MM.1S (cell line): ENCODE measurements at regions not wholly inside any gene's neighbourhood (a gene's known extent, or its start where the extent isn't known, plus 50 kb on each side); places are given as distances from the start of the nearest gene placed in this dataset.
"Not testable (repeated sequence)": the region's sequence is repeated elsewhere in the genome, so short reads cannot be mapped to it uniquely, and the experiment has no call there.

Source experiments
- DNase-seq: peaks from one replicate; pipeline ENCODE4 v3.0.0-alpha.2; 2015
- H2AFZ ChIP-seq: fragments of 300-600 bp; sonication (generic); 2 replicates; pipeline ENCODE4 v1.6.0; 2016; ENCODE audit warnings: antibody characterized with exemption, low read length
- H3F3A ChIP-seq: fragments of 300-600 bp; sonication (generic); 2 replicates; pipeline ENCODE4 v1.6.1; 2016; ENCODE audit warnings: mild to moderate bottlenecking, antibody characterized with exemption, low read length, moderate library complexity, mixed read lengths; ENCODE audit not compliant: insufficient read depth
- H3K27ac ChIP-seq: fragments of 300-600 bp; sonication (generic); 2 replicates; pipeline ENCODE4 v1.5.1; 2016; ENCODE audit warnings: mild to moderate bottlenecking, low read length
- H3K27me3 ChIP-seq: fragments of 300-600 bp; sonication (generic); replicated peaks from 2 replicates; pipeline ENCODE4 v1.6.0; 2016; ENCODE audit warnings: low read length; ENCODE audit not compliant: insufficient read depth
- H3K36me3 ChIP-seq: fragments of 300-600 bp; sonication (generic); replicated peaks from 2 replicates; pipeline ENCODE4 v1.6.1; 2016; ENCODE audit warnings: mild to moderate bottlenecking, low read length, mixed read lengths; ENCODE audit not compliant: insufficient read depth
- H3K4me1 ChIP-seq: fragments of 300-600 bp; sonication (generic); 2 replicates; pipeline ENCODE4 v1.6.1; 2016; ENCODE audit warnings: low read length, mixed read lengths
- H3K4me2 ChIP-seq: fragments of 300-600 bp; sonication (generic); 2 replicates; pipeline ENCODE4 v1.6.0; 2016; ENCODE audit warnings: low read depth, low read length
- H3K4me3 ChIP-seq: fragments of 300-600 bp; sonication (generic); 2 replicates; pipeline ENCODE4 v1.5.1; 2016; ENCODE audit warnings: low read length, mixed read lengths
- H3K79me2 ChIP-seq: fragments of 300-600 bp; sonication (generic); 2 replicates; pipeline ENCODE4 v1.6.1; 2016; ENCODE audit warnings: mixed run types, low read length, mixed read lengths
- H3K9ac ChIP-seq: fragments of 300-600 bp; sonication (generic); 2 replicates; pipeline ENCODE4 v1.6.1; 2016; ENCODE audit warnings: low read length, mixed read lengths
- H3K9me2 ChIP-seq: fragments of 300-600 bp; sonication (generic); replicated peaks from 2 replicates; pipeline ENCODE4 v1.6.1; 2016; ENCODE audit warnings: mild to moderate bottlenecking, low read length, mixed read lengths; ENCODE audit not compliant: insufficient read depth
- H3K9me3 ChIP-seq: fragments of 300-600 bp; sonication (generic); replicated peaks from 2 replicates; pipeline ENCODE4 v1.6.1; 2016; ENCODE audit warnings: mild to moderate bottlenecking, low read length, mixed read lengths; ENCODE audit not compliant: insufficient read depth
- H4K20me1 ChIP-seq: fragments of 300-600 bp; sonication (generic); 2 replicates; pipeline ENCODE4 v1.6.1; 2016; ENCODE audit warnings: mild to moderate bottlenecking, low read length, moderate library complexity, mixed read lengths; ENCODE audit not compliant: insufficient read depth
- EZH2 ChIP-seq: fragments of 300-600 bp; sonication (generic); optimal IDR thresholded peaks from 2 replicates; pipeline ENCODE3; 2017; ENCODE audit warnings: low read depth, mild to moderate bottlenecking, antibody characterized with exemption, low read length, mixed read lengths
- EZH2phosphoT487 ChIP-seq: fragments of 300-600 bp; sonication (generic); IDR thresholded peaks from 2 replicates; pipeline ENCODE4 v1.6.1; 2018; ENCODE audit warnings: antibody characterized with exemption, low read length
- TF ChIP-seq, protein P1 (sequence below): fragments of 300-600 bp; sonication (generic); IDR thresholded peaks from 2 replicates; pipeline ENCODE4 v1.5.1; 2016; ENCODE audit warnings: antibody characterized with exemption, low read length, mixed read lengths

GRCh38 chr7:101679653-101680173 is 50.6 kb upstream of the MYL10 start:
- H3K79me2 ChIP-seq, H3F3A ChIP-seq, H3K4me2 ChIP-seq, H4K20me1 ChIP-seq, H3K27ac ChIP-seq, H3K9me2 ChIP-seq, H3K36me3 ChIP-seq, DNase-seq, H3K4me3 ChIP-seq, H3K27me3 ChIP-seq, H3K9me3 ChIP-seq, H3K9ac ChIP-seq, H2AFZ ChIP-seq, H3K4me1 ChIP-seq: not testable (repeated sequence)

DNA sequence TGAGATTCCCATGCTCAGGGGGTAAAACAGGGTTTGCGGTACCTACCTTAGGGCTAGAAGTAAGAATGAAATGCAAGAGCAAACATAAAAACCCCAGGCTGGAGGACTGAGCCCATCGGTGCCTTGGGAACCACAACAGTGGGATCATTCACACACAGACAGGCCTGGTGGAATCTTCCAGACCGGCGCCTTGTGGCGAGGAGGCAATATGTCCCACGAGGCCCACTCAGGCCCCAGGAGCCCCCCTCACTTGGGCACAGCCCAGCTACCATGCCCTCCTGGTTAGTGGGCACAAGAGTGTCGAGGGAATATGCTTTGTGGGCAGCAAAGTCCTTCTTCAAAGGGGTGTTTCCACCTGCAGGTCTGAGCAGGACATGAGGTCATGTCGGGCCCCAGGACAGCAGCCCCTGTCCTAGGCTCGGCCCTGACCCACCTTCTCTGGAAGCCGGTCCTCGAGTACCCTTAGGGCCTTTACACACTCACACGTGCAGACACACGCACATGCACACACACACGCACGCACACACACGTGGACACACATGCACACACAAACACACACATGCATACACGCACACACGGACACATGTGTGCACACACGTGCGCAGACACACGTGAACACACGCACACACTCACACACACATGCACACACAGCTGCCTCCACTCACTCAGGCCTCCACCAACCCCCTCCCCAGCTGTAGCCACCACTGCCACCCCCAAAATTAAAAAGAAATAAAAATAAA is 51.5 kb upstream of the MYL10 start:
- Histone ChIP-seq H3F3A (no peaks in the 10 kb centered on the region), H3K4me2 (no peak overlapping the region), H3K9ac (no peak overlapping the region), H2AFZ (no peak overlapping the region), H3K9me3 (no peaks in the 10 kb centered on the region), H3K4me3 (no peak overlapping the region), H3K36me3 (no peaks in the 10 kb centered on the region), H3K9me2 (no peaks in the 10 kb centered on the region), H4K20me1 (no peaks in the 10 kb centered on the region), H3K79me2 (no peaks in the 10 kb centered on the region), H3K4me1 (no peaks in the 10 kb centered on the region), H3K27ac (no peak overlapping the region), H3K27me3 (no peaks in the 10 kb centered on the region)
- TF ChIP-seq, protein P1, sequence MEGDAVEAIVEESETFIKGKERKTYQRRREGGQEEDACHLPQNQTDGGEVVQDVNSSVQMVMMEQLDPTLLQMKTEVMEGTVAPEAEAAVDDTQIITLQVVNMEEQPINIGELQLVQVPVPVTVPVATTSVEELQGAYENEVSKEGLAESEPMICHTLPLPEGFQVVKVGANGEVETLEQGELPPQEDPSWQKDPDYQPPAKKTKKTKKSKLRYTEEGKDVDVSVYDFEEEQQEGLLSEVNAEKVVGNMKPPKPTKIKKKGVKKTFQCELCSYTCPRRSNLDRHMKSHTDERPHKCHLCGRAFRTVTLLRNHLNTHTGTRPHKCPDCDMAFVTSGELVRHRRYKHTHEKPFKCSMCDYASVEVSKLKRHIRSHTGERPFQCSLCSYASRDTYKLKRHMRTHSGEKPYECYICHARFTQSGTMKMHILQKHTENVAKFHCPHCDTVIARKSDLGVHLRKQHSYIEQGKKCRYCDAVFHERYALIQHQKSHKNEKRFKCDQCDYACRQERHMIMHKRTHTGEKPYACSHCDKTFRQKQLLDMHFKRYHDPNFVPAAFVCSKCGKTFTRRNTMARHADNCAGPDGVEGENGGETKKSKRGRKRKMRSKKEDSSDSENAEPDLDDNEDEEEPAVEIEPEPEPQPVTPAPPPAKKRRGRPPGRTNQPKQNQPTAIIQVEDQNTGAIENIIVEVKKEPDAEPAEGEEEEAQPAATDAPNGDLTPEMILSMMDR, result no peak
- TF ChIP-seq EZH2 (no peak), EZH2phosphoT487 (no peak)
- no peak for DNase-seq

GRCh38 chr7:101681170-101682007 is 52.3 kb upstream of the MYL10 start:
- Histone ChIP-seq H3K9me2 (no peaks in the 10 kb centered on the region), H3K4me2 (no peak overlapping the region), H3K9ac (no peak overlapping the region), H3K4me3 (no peak overlapping the region), H3K36me3 (no peaks in the 10 kb centered on the region), H3K27ac (no peak overlapping the region), H3K9me3 (no peaks in the 10 kb centered on the region), H2AFZ (no peak overlapping the region), H4K20me1 (no peaks in the 10 kb centered on the region), H3K79me2 (no peaks in the 10 kb centered on the region), H3F3A (no peaks in the 10 kb centered on the region), H3K27me3 (no peaks in the 10 kb centered on the region), H3K4me1 (no peaks in the 10 kb centered on the region)
- no peak for TF ChIP-seq EZH2phosphoT487
- TF ChIP-seq, protein P1, result no peak
- TF ChIP-seq EZH2, result no peak
- no peak for DNase-seq

DNA sequence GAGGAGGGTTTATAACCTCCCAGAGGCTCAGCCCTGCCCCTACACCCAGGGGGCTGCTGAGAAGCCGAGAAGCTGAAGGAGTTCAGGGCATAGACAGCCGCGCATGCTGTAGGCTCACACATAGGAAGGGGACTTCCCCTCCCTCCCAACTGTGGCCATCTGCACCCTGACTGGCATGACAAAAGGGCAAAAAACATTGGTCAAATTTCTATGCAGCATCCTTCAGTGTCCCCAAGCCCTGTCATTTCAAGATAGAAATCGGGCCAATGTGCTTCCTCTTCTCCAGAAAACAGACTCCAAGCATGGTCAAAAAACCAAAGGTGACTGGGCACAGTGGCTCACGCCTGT is 55.9 kb upstream of the MYL10 start:
- no peaks in the 10 kb centered on the region for H3K27me3 ChIP-seq
- no peak overlapping the region for H3K27ac ChIP-seq

More for the DNA sequence above, 55.9 kb upstream of the MYL10 start:
- no peak overlapping the region for H3K4me3 ChIP-seq
- H3K36me3 ChIP-seq, result no peaks in the 10 kb centered on the region
- no peaks in the 10 kb centered on the region for H3F3A ChIP-seq
- H3K4me2 ChIP-seq, result no peak overlapping the region
- H3K9me3 ChIP-seq, result no peaks in the 10 kb centered on the region
- H3K9ac ChIP-seq, result no peak overlapping the region
- TF ChIP-seq EZH2phosphoT487, result no peak
- TF ChIP-seq EZH2, result no peak
- TF ChIP-seq, protein P1, result no peak
- H3K4me1 ChIP-seq, result peaks cover 3% of the 10 kb centered on the region; the same call in 1 of the 2 replicates
- no peak for DNase-seq
- H2AFZ ChIP-seq, result no peak overlapping the region
- no peaks in the 10 kb centered on the region for H3K79me2 ChIP-seq
- no peaks in the 10 kb centered on the region for H3K9me2 ChIP-seq
- no peaks in the 10 kb centered on the region for H4K20me1 ChIP-seq
